Right cardiac atrium (tissue), 5 donors: ENCODE measurements at regions not wholly inside any gene's neighbourhood (a gene's known extent, or its start where the extent isn't known, plus 50 kb on each side); places are given as distances from the start of the nearest gene placed in this dataset.

ENCODE experiments used
- ATAC-seq, 2 donors: fragments of 200-7000 bp; cut with Tn5 transposase; one replicate each; pipeline versions ENCODE4 v1.8.0 to v1.9.1; 2020; ENCODE audit warnings: moderate library complexity in 2 of 2, mild to moderate bottlenecking in 1 of 2
- DNase-seq, 3 donors: peaks; one replicate each; pipeline ENCODE4 v3.0.0-alpha.2; 2020
- H3K27ac ChIP-seq: one replicate; pipeline ENCODE4 v1.5.1; 2013; ENCODE audit warnings: mild to moderate bottlenecking, low read length, control low read depth, moderate library complexity
- H3K27me3 ChIP-seq: one replicate; pipeline ENCODE4 v1.6.1; 2013; ENCODE audit not compliant: control insufficient read depth, insufficient read depth
- H3K4me1 ChIP-seq: one replicate; pipeline ENCODE4 v1.6.1; 2013; ENCODE audit warnings: low read length; ENCODE audit not compliant: control insufficient read depth, insufficient read depth
- H3K4me3 ChIP-seq: one replicate; pipeline ENCODE4 v1.5.1; 2013; ENCODE audit warnings: low read length, control low read depth
- H3K9me3 ChIP-seq: one replicate; pipeline ENCODE4 v1.6.1; 2013; ENCODE audit warnings: low read length; ENCODE audit not compliant: control insufficient read depth
- WGBS: extraction: QIAGEN DNeasy Blood & Tissue Kit; methylation state at CpG from one replicate; pipeline ENCODE4 v1.1.7; 2013; 5-methylcytosine and 5-hydroxymethylcytosine counted together
- intact Hi-C, 4 donors: fragments of 100-400 bp; cut with DNase I; formaldehyde crosslinking; loops; one replicate each; pipeline versions ENCODE4 v1.11.0 to v1.14.0; 2022 to 2023
- donor health status: healthy with polysubstance abuse.
- donor health status: DM: no; HTN: yes; CAD: no.
- donor health status: DM: no; HTN: no; CAD: no.
- donor health status: DM: no; HTN: yes; CAD: no; lungs with severe emphysema.
- donor health status: DM: yes; HTN: yes; CAD: no.

DNA sequence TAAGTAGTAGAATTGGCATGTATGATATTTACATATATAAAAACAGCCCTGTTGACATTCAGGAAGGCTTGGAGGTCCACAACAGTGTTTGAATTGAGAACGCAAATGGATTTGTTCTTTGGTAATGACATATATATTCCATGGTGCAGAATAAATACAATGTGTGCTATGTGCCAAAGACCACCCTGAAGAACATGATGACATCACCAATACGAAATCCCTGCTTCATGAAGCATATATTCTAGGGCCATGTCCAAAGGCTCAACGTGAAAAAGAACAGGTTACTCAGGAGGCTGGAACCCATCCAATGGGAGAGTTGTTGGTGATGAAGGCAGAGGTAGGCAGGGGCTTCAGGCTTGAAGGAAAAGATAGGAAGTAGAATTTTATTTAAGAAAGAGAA lies 423.9 kb upstream of the MAF start:
- no peaks in the 10 kb centered on the region for H3K9me3 ChIP-seq
- H3K4me1 ChIP-seq, result no peaks in the 10 kb centered on the region
- H3K4me3 ChIP-seq, result no peak overlapping the region
- H3K27ac ChIP-seq, result no peak overlapping the region
- WGBS, result 91% methylated on average over 3 of the region's 3 CpGs
- H3K27me3 ChIP-seq, result no peaks in the 10 kb centered on the region
- ATAC-seq, result no peak
- no peak for DNase-seq
- intact Hi-C loops, result no loop called here

DNA sequence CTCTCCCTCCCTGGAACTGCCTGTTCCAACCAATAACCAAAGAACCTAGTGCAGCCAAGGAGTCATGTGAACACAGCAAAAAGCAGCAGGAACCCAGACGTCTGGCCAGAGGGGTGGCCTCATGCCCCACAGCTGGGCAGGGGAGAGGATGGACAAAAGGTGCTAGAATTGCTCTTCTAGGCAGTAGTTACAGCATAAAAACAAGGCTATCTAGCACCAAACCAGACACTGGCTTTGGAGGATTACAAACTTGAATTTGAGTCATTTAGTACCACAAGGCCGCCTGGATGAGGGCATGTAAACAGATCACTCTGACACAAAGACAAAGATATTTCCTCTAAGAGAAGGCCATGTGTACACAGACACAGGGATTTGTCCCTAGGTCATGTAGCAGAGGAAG lies 423.3 kb upstream of the MAF start:
- DNase-seq (no peak), ATAC-seq (no peak)
- H3K4me1 ChIP-seq, result no peaks in the 10 kb centered on the region
- no peaks in the 10 kb centered on the region for H3K27me3 ChIP-seq
- no peak overlapping the region for H3K27ac ChIP-seq
- intact Hi-C loops, result no loop called here
- H3K9me3 ChIP-seq, result no peaks in the 10 kb centered on the region
- 67% methylated on average over 2 of the region's 2 CpGs for WGBS
- no peak overlapping the region for H3K4me3 ChIP-seq

- H3K4me3 ChIP-seq, result no peak overlapping the region
- 91% methylated on average over 2 of the region's 2 CpGs for WGBS
- ATAC-seq, result no peak
- H3K27me3 ChIP-seq, result no peaks in the 10 kb centered on the region
- no peaks in the 10 kb centered on the region for H3K4me1 ChIP-seq
- no peak overlapping the region for H3K27ac ChIP-seq
- H3K9me3 ChIP-seq, result no peaks in the 10 kb centered on the region
- DNase-seq, result no peak
- intact Hi-C loops, result no loop called here
These were observed 418.9 kb upstream of the MAF start for GRCh38 chr16:80019395-80019794.

- Histone ChIP-seq H3K27ac (no peak overlapping the region), H3K4me3 (no peak overlapping the region), H3K4me1 (no peaks in the 10 kb centered on the region), H3K27me3 (no peaks in the 10 kb centered on the region), H3K9me3 (no peaks in the 10 kb centered on the region)
- WGBS, result 65% methylated on average over 2 of the region's 2 CpGs
- no peak for ATAC-seq
- no peak for DNase-seq
- intact Hi-C loops, result no loop called here
These were observed 417.9 kb upstream of the MAF start for GRCh38 chr16:80018466-80018865.

GRCh38 chr16:80016731-80017326 lies 416.3 kb upstream of the MAF start:
- H3K4me3 ChIP-seq, result no peak overlapping the region
- no peak overlapping the region for H3K27ac ChIP-seq
- ATAC-seq (no peak), DNase-seq (no peak)
- intact Hi-C loops, result no loop called here
- no peaks in the 10 kb centered on the region for H3K27me3 ChIP-seq
- H3K9me3 ChIP-seq, result no peaks in the 10 kb centered on the region
- 87% methylated on average over 9 of the region's 9 CpGs for WGBS
- no peaks in the 10 kb centered on the region for H3K4me1 ChIP-seq

DNA sequence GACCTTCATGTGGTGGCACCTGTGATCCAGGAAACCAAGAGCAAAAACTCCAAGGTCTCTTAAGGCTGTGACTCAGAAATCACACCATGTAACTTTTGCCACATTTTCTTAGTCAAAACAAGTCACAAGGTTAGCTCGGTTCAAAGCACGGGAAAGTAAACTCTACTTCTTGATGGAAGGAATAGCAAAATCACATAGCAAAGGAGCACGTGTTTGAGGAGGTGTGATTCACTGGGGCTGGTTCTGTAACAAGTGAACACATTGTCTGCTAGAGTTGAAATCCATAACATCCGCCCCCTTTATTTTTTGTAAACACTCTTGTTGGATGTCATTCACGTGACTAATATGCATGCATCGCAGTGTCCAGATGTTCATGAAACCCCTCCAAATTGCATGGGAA lies 415.0 kb upstream of the MAF start:
- H3K9me3 ChIP-seq, result no peaks in the 10 kb centered on the region
- no peak overlapping the region for H3K27ac ChIP-seq
- no peaks in the 10 kb centered on the region for H3K4me1 ChIP-seq
- no peak for ATAC-seq
- no peak for DNase-seq
- H3K4me3 ChIP-seq, result no peak overlapping the region
- intact Hi-C loops, result no loop called here
- 85% methylated on average over 6 of the region's 6 CpGs for WGBS
- no peaks in the 10 kb centered on the region for H3K27me3 ChIP-seq

- 82% methylated on average over 1 of the region's 1 CpG for WGBS
- no peak for DNase-seq
- Histone ChIP-seq H3K4me3 (no peak overlapping the region), H3K27me3 (no peaks in the 10 kb centered on the region), H3K27ac (no peak overlapping the region), H3K9me3 (no peaks in the 10 kb centered on the region), H3K4me1 (no peaks in the 10 kb centered on the region)
- intact Hi-C loops, result no loop called here
- ATAC-seq, result no peak
These were observed 413.9 kb upstream of the MAF start for GRCh38 chr16:80014241-80014939.

GRCh38 chr16:80012586-80012985 lies 412.0 kb upstream of the MAF start:
- DNase-seq (no peak), ATAC-seq (no peak)
- H3K4me1 ChIP-seq, result no peaks in the 10 kb centered on the region
- no peak overlapping the region for H3K27ac ChIP-seq
- WGBS, result 58% methylated on average over 3 of the region's 3 CpGs
- H3K9me3 ChIP-seq, result no peaks in the 10 kb centered on the region
- H3K27me3 ChIP-seq, result no peaks in the 10 kb centered on the region
- intact Hi-C loops, result no loop called here
- no peak overlapping the region for H3K4me3 ChIP-seq

DNA sequence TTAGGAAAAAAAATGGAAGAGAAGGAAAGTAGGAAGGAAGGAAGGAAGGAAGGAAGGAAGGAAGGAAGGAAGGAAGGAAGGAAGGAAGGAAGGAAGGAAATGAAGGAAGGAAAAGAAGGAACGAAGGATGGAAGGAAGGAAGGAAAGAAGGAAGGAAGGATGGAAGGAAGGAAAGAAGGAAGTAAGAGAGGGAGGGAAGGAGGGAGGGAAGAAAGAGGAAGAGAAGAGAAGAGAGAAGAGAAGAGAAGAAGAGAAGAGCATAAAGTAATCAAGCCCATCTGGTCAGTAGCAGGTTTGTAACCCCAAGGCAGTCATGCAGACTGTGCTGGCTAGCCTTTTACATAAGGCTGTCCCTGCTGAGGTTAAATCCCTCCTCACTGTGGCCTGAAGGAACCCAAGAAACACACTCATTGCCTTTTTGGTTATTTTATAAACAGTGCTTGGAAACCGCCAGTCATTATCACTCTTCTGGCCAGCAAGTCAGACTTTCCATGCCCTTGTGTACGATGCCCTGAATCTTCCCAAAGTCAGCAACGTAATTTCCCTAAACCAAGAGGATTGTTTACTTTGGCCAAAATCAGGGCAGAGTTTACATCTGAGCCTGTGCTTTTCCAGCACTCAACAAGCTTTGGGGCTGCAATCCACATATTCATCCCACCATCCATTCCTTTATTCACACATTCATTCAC lies 409.6 kb upstream of the MAF start:
- no peak overlapping the region for H3K4me3 ChIP-seq
- ATAC-seq, result peak; percentile 48 to 86
- H3K4me1 ChIP-seq, result no peaks in the 10 kb centered on the region
- no peaks in the 10 kb centered on the region for H3K27me3 ChIP-seq
- H3K27ac ChIP-seq, result no peak overlapping the region
- intact Hi-C loops, result no loop called here
- 60% methylated on average over 4 of the region's 4 CpGs for WGBS
- no peaks in the 10 kb centered on the region for H3K9me3 ChIP-seq
- DNase-seq, result no peak

- H3K9me3 ChIP-seq, result no peaks in the 10 kb centered on the region
- DNase-seq (no peak), ATAC-seq (no peak)
- H3K4me1 ChIP-seq, result no peaks in the 10 kb centered on the region
- H3K4me3 ChIP-seq, result no peak overlapping the region
- WGBS, result 97% methylated on average over 2 of the region's 2 CpGs
- intact Hi-C loops, result no loop called here
- H3K27me3 ChIP-seq, result no peaks in the 10 kb centered on the region
- H3K27ac ChIP-seq, result no peak overlapping the region
These were observed 408.3 kb upstream of the MAF start for GRCh38 chr16:80008857-80009256.

DNA sequence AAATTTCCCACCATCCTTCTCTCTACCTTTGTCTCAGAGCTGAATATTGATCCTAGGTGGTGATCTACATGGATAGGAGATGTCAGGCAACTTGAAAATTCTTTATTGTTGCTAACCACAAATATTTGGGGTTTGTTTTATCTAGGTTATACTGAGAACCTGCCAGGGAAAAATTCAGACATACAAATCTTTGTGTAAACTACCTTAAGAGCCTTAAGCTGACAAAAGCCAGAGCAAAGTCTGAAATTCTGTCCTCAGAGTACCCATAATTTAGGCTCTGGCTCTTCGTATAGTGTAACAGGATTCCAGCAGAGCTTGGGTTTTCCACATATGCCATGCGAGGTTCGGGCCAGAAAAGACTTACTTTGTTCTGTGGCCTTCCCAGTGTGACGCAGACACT lies 406.7 kb upstream of the MAF start:
- ATAC-seq (no peak), DNase-seq (no peak)
- intact Hi-C loops, result no loop called here
- 93% methylated on average over 4 of the region's 4 CpGs for WGBS
- Histone ChIP-seq H3K27ac (no peak overlapping the region), H3K4me3 (no peak overlapping the region), H3K9me3 (no peaks in the 10 kb centered on the region), H3K27me3 (no peaks in the 10 kb centered on the region), H3K4me1 (no peaks in the 10 kb centered on the region)
